ENCODE measurements at regions not wholly inside any gene's neighbourhood (a gene's known extent, or its start where the extent isn't known, plus 50 kb on each side); places are given as distances from the start of the nearest gene placed in this dataset.
"Not testable (repeated sequence)": the region's sequence is repeated elsewhere in the genome, so short reads cannot be mapped to it uniquely, and the experiment has no call there.

- DNase-seq = no peak
Observed at GRCh38 chr9:90521811-90522570, 120.6 kb downstream of the DIRAS2 start.

- DNase-seq = no peak
Observed at GRCh38 chr9:90523958-90524357, 118.7 kb downstream of the DIRAS2 start.

- no peak for DNase-seq
Observed at GRCh38 chr9:90526386-90526785, 116.2 kb downstream of the DIRAS2 start.

GRCh38 chr9:90536094-90536493 lies 106.5 kb downstream of the DIRAS2 start:
- not testable (repeated sequence) for DNase-seq

GRCh38 chr9:90538566-90538965 lies 104.1 kb downstream of the DIRAS2 start:
- DNase-seq = no peak

GRCh38 chr9:90539286-90539685 lies 103.3 kb downstream of the DIRAS2 start:
- DNase-seq = no peak

- no peak for DNase-seq
Observed at GRCh38 chr9:90540734-90541133, 101.9 kb downstream of the DIRAS2 start.

GRCh38 chr9:90544488-90544887 lies 98.1 kb downstream of the DIRAS2 start:
- no peak for DNase-seq

GRCh38 chr9:90546200-90546599 lies 96.4 kb downstream of the DIRAS2 start:
- DNase-seq = no peak

GRCh38 chr9:90547896-90548295 lies 94.7 kb downstream of the DIRAS2 start:
- no peak for DNase-seq

- no peak for DNase-seq
Observed at GRCh38 chr9:90552317-90552716, 90.3 kb downstream of the DIRAS2 start.

GRCh38 chr9:90555351-90556057 lies 87.1 kb downstream of the DIRAS2 start:
- DNase-seq = no peak

- no peak for DNase-seq
Observed at GRCh38 chr9:90556897-90557675, 85.5 kb downstream of the DIRAS2 start.

GRCh38 chr9:90559075-90560073 lies 83.2 kb downstream of the DIRAS2 start:
- no peak for DNase-seq
